ENCODE measurements at regions not wholly inside any gene's neighbourhood (a gene's known extent, or its start where the extent isn't known, plus 50 kb on each side); places are given as distances from the start of the nearest gene placed in this dataset.

GRCh38 chr4:124783847-124784246 is 71.3 kb upstream of the ANKRD50 start:
- no peak overlapping the region for H2AFZ ChIP-seq (ENCODE audit: low read length)
- H3K4me3 ChIP-seq (ENCODE audit: extremely low read depth in 1 of 4, insufficient read depth in 2 of 4, low read depth in 3 of 4, low read length in 4 of 4), result no peak overlapping the region
- H3K79me2 ChIP-seq (ENCODE audit: control insufficient read depth in 1 of 2, insufficient read depth in 2 of 2, low read length in 2 of 2), result no peaks in the 10 kb centered on the region
- DNase-seq (ENCODE audit: low read depth in 1 of 2, low spot score in 2 of 2), result no peak
- POLR2A ChIA-PET (ENCODE audit: partially characterized antibody), result no interaction called here
- H2BK20ac ChIP-seq (ENCODE audit: low read length), result no peak overlapping the region
- no peak overlapping the region for H3K18ac ChIP-seq (ENCODE audit: extremely low read depth, low read length)
- H3K4me1 ChIP-seq (replicated peaks in 1 of 4; ENCODE audit: control insufficient read depth in 3 of 4, insufficient read depth in 4 of 4, low read length in 3 of 4), result no peaks in the 10 kb centered on the region
- no peaks in the 10 kb centered on the region for H4K20me1 ChIP-seq (replicated peaks in 1 of 2; ENCODE audit: control insufficient read depth in 1 of 2, insufficient read depth in 2 of 2, low read length in 2 of 2)
- peaks cover 4 to 8% of the 10 kb centered on the region in 2 experiments; a peak in 1 of 4 replicates for H3K9me3 ChIP-seq (ENCODE audit: insufficient read depth in 2 of 2, low read depth in 1 of 2, low read length in 1 of 2)
- CTCF ChIA-PET (ENCODE audit: partially characterized antibody), result no interaction called here
- H3K23ac ChIP-seq (ENCODE audit: insufficient read length), result no peak overlapping the region
- no peak overlapping the region for H2BK15ac ChIP-seq (ENCODE audit: low read length)
- no peak overlapping the region for H4K8ac ChIP-seq (ENCODE audit: extremely low read depth, insufficient read depth, low read length)
- FAIRE-seq, result no peak
- H3K27me3 ChIP-seq (replicated peaks in 1 of 4; ENCODE audit: control insufficient read depth in 3 of 4, extremely low read depth in 1 of 4, insufficient read depth in 3 of 4, low read length in 3 of 4), result no peaks in the 10 kb centered on the region
- H2AK5ac ChIP-seq (ENCODE audit: low read depth, low read length), result no peak overlapping the region
- no peak overlapping the region for H4K91ac ChIP-seq (replicated peaks; ENCODE audit: insufficient read length, low read length)
- no peak overlapping the region for H4K5ac ChIP-seq (ENCODE audit: insufficient read length, low read depth, low read length)
- H3K56ac ChIP-seq (replicated peaks; ENCODE audit: insufficient read length, low read depth, low read length), result no peak overlapping the region
- H3K14ac ChIP-seq (ENCODE audit: insufficient read length), result no peak overlapping the region
- no peak overlapping the region for H2BK12ac ChIP-seq (ENCODE audit: low read depth, low read length)
- no peaks in the 10 kb centered on the region for H3K79me1 ChIP-seq (ENCODE audit: low read depth, low read length)
- H3K23me2 ChIP-seq (ENCODE audit: low read depth, low read length), result no peaks in the 10 kb centered on the region
- no peak overlapping the region for H3K4me2 ChIP-seq (ENCODE audit: insufficient read depth in 1 of 2, low read depth in 2 of 2, low read length in 2 of 2)
- no peak overlapping the region for H3K27ac ChIP-seq (ENCODE audit: low read depth, low read length)
- no peak overlapping the region for H2BK5ac ChIP-seq (ENCODE audit: low read depth, low read length)
- H3K36me3 ChIP-seq (ENCODE audit: control insufficient read depth in 2 of 4, insufficient read depth in 4 of 4, low read length in 3 of 4), result no peaks in the 10 kb centered on the region
- no peak overlapping the region for H3K9ac ChIP-seq (replicated peaks in 1 of 4; ENCODE audit: extremely low read depth in 1 of 4, low read depth in 3 of 4, low read length in 3 of 4)
- no peak overlapping the region for H3K4ac ChIP-seq (replicated peaks; ENCODE audit: insufficient read length, low read depth, low read length)
- H2BK120ac ChIP-seq (replicated peaks; ENCODE audit: low read depth, low read length), result no peak overlapping the region
- TF ChIP-seq EGR1 (IDR thresholded peaks at IDR 0.05; ENCODE audit: borderline replicate concordance, low read depth, low read length), result no peak
- TF ChIP-seq CHD7 (IDR thresholded peaks at IDR 0.05; ENCODE audit: insufficient replicate concordance, low read length), result no peak

All from H1 (cell line).